ENCODE measurements at regions not wholly inside any gene's neighbourhood (a gene's known extent, or its start where the extent isn't known, plus 50 kb on each side); places are given as distances from the start of the nearest gene placed in this dataset.

DNA sequence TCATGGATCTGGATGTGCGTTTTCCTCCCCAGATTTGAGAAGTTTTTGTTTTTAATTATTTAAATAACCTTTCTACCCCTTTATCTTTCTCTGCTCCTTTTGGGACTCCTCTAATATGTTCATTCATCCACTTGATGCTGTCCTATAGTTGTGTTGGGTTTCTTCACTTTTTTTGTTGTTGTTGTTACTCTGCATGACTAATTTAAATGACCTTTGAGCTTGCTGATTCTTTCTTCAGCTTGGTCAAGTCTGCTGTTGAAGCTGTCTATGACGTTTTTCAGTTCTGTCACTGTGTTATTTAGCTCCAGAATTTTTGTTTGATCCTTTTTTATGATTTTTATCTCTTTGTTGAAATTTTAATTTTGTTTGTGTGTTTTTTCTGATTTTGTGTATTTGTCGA is 463.6 kb upstream of the ALCAM start:
- TF ChIP-seq CTCF (IDR thresholded peaks at IDR 0.05) (no peak), EZH2phosphoT487 (IDR thresholded peaks at IDR 0.05) (no peak), EZH2 (IDR thresholded peaks at IDR 0.05) (no peak)

Measured in neural progenitor cell (in vitro differentiated cells).